ENCODE measurements at regions not wholly inside any gene's neighbourhood (a gene's known extent, or its start where the extent isn't known, plus 50 kb on each side); places are given as distances from the start of the nearest gene placed in this dataset.

DNA sequence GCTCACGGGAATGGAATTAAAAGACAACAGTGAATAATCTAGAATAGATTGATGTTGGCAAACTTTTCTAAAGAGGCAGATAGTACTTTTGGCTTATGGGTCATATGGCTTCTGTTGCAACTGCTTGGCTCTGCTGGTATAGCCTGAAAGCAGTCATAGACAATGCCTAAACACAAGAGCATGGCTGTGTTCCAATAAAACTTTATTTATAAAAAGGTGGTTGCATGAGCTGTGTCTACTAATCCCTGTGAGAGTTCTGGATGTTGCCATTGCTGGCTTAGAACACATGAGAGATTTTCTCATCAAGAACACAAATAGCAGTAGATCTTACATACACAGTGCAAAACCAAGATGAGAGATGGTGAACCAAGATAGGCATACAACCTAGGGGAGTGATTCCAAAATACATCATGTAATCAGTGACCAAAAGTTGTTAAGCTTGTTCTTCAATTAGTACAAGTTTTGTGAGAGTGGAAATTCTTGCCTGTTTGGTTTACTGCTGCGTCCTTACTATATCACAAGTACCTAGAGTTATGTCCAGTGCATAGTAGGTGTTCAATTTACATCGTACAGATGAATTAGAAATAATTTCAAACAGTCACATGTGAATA, 380.0 kb downstream of the METTL4 start:
- CTCF ChIA-PET: no interaction called here
- POLR2A ChIA-PET: no interaction called here
- WGBS (ENCODE audit: insufficient coverage): 100% methylated on average over 1 of the region's 3 CpGs

GRCh38 chr18:2192562-2192961, 378.7 kb downstream of the METTL4 start:
- WGBS (ENCODE audit: insufficient coverage): no CpG with 5 or more reads among the region's 4 CpGs
- ChIA-PET CTCF (no interaction called here), POLR2A (no interaction called here)
- no peaks in the 10 kb centered on the region for H3K27me3 ChIP-seq (replicated peaks in 2 of 5; ENCODE audit: control insufficient read depth in 4 of 5, insufficient read depth in 5 of 5, low read length in 4 of 5)
- H3K4me3 ChIP-seq (ENCODE audit: control insufficient read depth in 1 of 7, extremely low read depth in 1 of 7, insufficient read depth in 4 of 7, low read depth in 2 of 7, low read length in 6 of 7): no peak overlapping the region
- H3K36me3 ChIP-seq (ENCODE audit: control insufficient read depth in 4 of 4, insufficient read depth in 4 of 4, low read length in 3 of 4): no peaks in the 10 kb centered on the region
- no peak for DNase-seq
- peaks cover 0 to 3% (median 0%) of the 10 kb centered on the region in 5 experiments for H3K9me3 ChIP-seq (ENCODE audit: control extremely low read depth in 1 of 5, control insufficient read depth in 4 of 5, insufficient read depth in 2 of 5, low read depth in 1 of 5, low read length in 4 of 5)
- H3K4me1 ChIP-seq (ENCODE audit: control extremely low read depth in 1 of 4, control insufficient read depth in 4 of 4, insufficient read depth in 4 of 4, low read length in 3 of 4): no peaks in the 10 kb centered on the region
- H3K27ac ChIP-seq (ENCODE audit: insufficient read depth in 1 of 2, low read depth in 1 of 2, low read length in 2 of 2, poor library complexity in 1 of 2, severe bottlenecking in 2 of 2): no peak overlapping the region

More for the DNA sequence above, 380.0 kb downstream of the METTL4 start:
- Histone ChIP-seq H3K4me3 (ENCODE audit: control insufficient read depth in 1 of 7, extremely low read depth in 1 of 7, insufficient read depth in 4 of 7, low read depth in 2 of 7, low read length in 6 of 7) (no peak overlapping the region), H3K27ac (ENCODE audit: insufficient read depth in 1 of 2, low read depth in 1 of 2, low read length in 2 of 2, poor library complexity in 1 of 2, severe bottlenecking in 2 of 2) (no peak overlapping the region), H3K4me1 (ENCODE audit: control extremely low read depth in 1 of 4, control insufficient read depth in 4 of 4, insufficient read depth in 4 of 4, low read length in 3 of 4) (no peaks in the 10 kb centered on the region), H3K9me3 (ENCODE audit: control extremely low read depth in 1 of 5, control insufficient read depth in 4 of 5, insufficient read depth in 2 of 5, low read depth in 1 of 5, low read length in 4 of 5) (peaks cover 0 to 3% (median 0%) of the 10 kb centered on the region in 5 experiments), H3K36me3 (ENCODE audit: control insufficient read depth in 4 of 4, insufficient read depth in 4 of 4, low read length in 3 of 4) (no peaks in the 10 kb centered on the region), H3K27me3 (replicated peaks in 2 of 5; ENCODE audit: control insufficient read depth in 4 of 5, insufficient read depth in 5 of 5, low read length in 4 of 5) (no peaks in the 10 kb centered on the region)
- no peak for DNase-seq

DNA sequence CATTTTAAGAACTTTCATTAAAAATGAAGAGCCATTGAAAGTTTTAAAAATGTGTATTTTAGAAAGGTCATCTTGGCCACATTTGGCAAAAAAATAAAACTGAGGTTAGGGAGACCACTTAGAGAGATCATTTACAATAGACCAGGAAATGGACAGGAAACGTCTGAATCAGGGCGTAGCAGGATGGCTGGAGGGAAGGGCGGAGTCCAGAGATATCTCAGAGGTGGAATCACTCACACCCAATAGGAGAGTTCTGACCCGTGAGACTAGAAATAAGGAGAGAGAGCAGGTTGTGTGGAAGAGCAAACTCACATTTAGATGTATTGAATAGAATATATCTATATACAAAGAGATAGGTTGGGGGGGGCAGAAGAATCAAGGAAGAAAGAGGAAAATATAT, 373.4 kb downstream of the METTL4 start:
- WGBS (ENCODE audit: insufficient coverage): 50% methylated on average over 2 of the region's 4 CpGs
- H3K27ac ChIP-seq (ENCODE audit: insufficient read depth in 1 of 2, low read depth in 1 of 2, low read length in 2 of 2, poor library complexity in 1 of 2, severe bottlenecking in 2 of 2): no peak overlapping the region
- H3K4me3 ChIP-seq (ENCODE audit: control insufficient read depth in 1 of 7, extremely low read depth in 1 of 7, insufficient read depth in 4 of 7, low read depth in 2 of 7, low read length in 6 of 7): no peak overlapping the region
- no peaks in the 10 kb centered on the region for H3K4me1 ChIP-seq (ENCODE audit: control extremely low read depth in 1 of 4, control insufficient read depth in 4 of 4, insufficient read depth in 4 of 4, low read length in 3 of 4)
- H3K27me3 ChIP-seq (replicated peaks in 2 of 5; ENCODE audit: control insufficient read depth in 4 of 5, insufficient read depth in 5 of 5, low read length in 4 of 5): no peaks in the 10 kb centered on the region
- H3K9me3 ChIP-seq (ENCODE audit: control extremely low read depth in 1 of 5, control insufficient read depth in 4 of 5, insufficient read depth in 2 of 5, low read depth in 1 of 5, low read length in 4 of 5): peaks cover 0 to 3% (median 0%) of the 10 kb centered on the region in 5 experiments
- ChIA-PET CTCF (no interaction called here), POLR2A (no interaction called here)
- DNase-seq: no peak
- no peaks in the 10 kb centered on the region for H3K36me3 ChIP-seq (ENCODE audit: control insufficient read depth in 4 of 4, insufficient read depth in 4 of 4, low read length in 3 of 4)

DNA sequence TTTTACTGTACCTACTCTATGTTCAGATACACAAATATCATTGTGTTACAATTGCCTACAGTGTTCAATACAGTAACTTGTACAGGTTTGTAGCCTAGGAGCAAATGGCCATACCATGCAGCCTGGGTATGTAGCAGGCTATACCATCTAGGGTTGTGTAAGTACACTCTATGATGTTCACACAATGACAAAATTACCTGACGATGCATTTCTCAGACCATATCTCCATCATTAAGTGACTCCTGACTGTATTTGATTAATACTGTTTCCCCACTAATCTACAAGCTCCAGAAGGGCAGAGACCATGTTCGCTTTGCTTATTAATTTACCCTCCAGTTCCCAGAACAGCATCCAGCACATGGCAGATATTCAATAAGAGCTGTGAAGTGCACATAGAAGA, 372.2 kb downstream of the METTL4 start:
- WGBS (ENCODE audit: insufficient coverage): no CpG with 5 or more reads among the region's 2 CpGs
- H3K27ac ChIP-seq (ENCODE audit: insufficient read depth in 1 of 2, low read depth in 1 of 2, low read length in 2 of 2, poor library complexity in 1 of 2, severe bottlenecking in 2 of 2): no peak overlapping the region
- POLR2A ChIA-PET: no interaction called here
- H3K36me3 ChIP-seq (ENCODE audit: control insufficient read depth in 4 of 4, insufficient read depth in 4 of 4, low read length in 3 of 4): no peaks in the 10 kb centered on the region
- H3K4me1 ChIP-seq (ENCODE audit: control extremely low read depth in 1 of 4, control insufficient read depth in 4 of 4, insufficient read depth in 4 of 4, low read length in 3 of 4): no peaks in the 10 kb centered on the region
- CTCF ChIA-PET: no interaction called here
- H3K9me3 ChIP-seq (ENCODE audit: control extremely low read depth in 1 of 5, control insufficient read depth in 4 of 5, insufficient read depth in 2 of 5, low read depth in 1 of 5, low read length in 4 of 5): no peaks in the 10 kb centered on the region
- H3K27me3 ChIP-seq (replicated peaks in 2 of 5; ENCODE audit: control insufficient read depth in 4 of 5, insufficient read depth in 5 of 5, low read length in 4 of 5): no peaks in the 10 kb centered on the region
- DNase-seq: no peak
- H3K4me3 ChIP-seq (ENCODE audit: control insufficient read depth in 1 of 7, extremely low read depth in 1 of 7, insufficient read depth in 4 of 7, low read depth in 2 of 7, low read length in 6 of 7): no peak overlapping the region

GRCh38 chr18:2201036-2201600, 370.2 kb downstream of the METTL4 start:
- H3K9me3 ChIP-seq (ENCODE audit: control extremely low read depth in 1 of 5, control insufficient read depth in 4 of 5, insufficient read depth in 2 of 5, low read depth in 1 of 5, low read length in 4 of 5): no peaks in the 10 kb centered on the region

GRCh38 chr18:2204736-2205135, 366.6 kb downstream of the METTL4 start:
- POLR2A ChIA-PET: no interaction called here
- DNase-seq: no peak
- 100% methylated on average over 1 of the region's 2 CpGs for WGBS (ENCODE audit: insufficient coverage)

More at GRCh38 chr18:2201036-2201600, 370.2 kb downstream of the METTL4 start:
- H3K4me1 ChIP-seq (ENCODE audit: control extremely low read depth in 1 of 4, control insufficient read depth in 4 of 4, insufficient read depth in 4 of 4, low read length in 3 of 4): no peaks in the 10 kb centered on the region
- CTCF ChIA-PET: no interaction called here
- no peak for DNase-seq
- no CpG with 5 or more reads among the region's 2 CpGs for WGBS (ENCODE audit: insufficient coverage)
- no peak overlapping the region for H3K27ac ChIP-seq (ENCODE audit: insufficient read depth in 1 of 2, low read depth in 1 of 2, low read length in 2 of 2, poor library complexity in 1 of 2, severe bottlenecking in 2 of 2)
- no peaks in the 10 kb centered on the region for H3K36me3 ChIP-seq (ENCODE audit: control insufficient read depth in 4 of 4, insufficient read depth in 4 of 4, low read length in 3 of 4)
- POLR2A ChIA-PET: no interaction called here
- no peaks in the 10 kb centered on the region for H3K27me3 ChIP-seq (replicated peaks in 2 of 5; ENCODE audit: control insufficient read depth in 4 of 5, insufficient read depth in 5 of 5, low read length in 4 of 5)
- no peak overlapping the region for H3K4me3 ChIP-seq (ENCODE audit: control insufficient read depth in 1 of 7, extremely low read depth in 1 of 7, insufficient read depth in 4 of 7, low read depth in 2 of 7, low read length in 6 of 7)

DNA sequence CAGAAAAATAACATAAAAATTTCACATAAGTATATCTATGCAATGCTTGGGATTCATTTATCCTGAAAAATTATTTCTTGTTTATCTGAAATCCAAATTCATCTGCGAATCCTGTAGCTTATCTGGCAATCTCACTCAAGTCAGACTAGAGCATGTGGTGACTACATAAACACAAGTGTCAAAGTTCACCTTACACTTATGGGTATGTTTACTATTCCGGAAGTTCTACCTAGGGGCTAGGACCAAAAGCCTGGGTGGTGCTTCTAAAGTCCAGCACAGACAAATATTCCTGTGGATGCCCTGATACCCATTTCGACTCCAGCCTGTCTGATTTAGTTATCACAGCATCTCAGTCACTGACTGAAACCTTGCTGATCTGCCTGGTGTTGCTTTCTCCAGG, 364.0 kb downstream of the METTL4 start:
- POLR2A ChIA-PET: no interaction called here
- Histone ChIP-seq H3K4me3 (ENCODE audit: control insufficient read depth in 1 of 7, extremely low read depth in 1 of 7, insufficient read depth in 4 of 7, low read depth in 2 of 7, low read length in 6 of 7) (no peak overlapping the region), H3K36me3 (ENCODE audit: control insufficient read depth in 4 of 4, insufficient read depth in 4 of 4, low read length in 3 of 4) (no peaks in the 10 kb centered on the region), H3K27me3 (replicated peaks in 2 of 5; ENCODE audit: control insufficient read depth in 4 of 5, insufficient read depth in 5 of 5, low read length in 4 of 5) (no peaks in the 10 kb centered on the region), H3K9me3 (ENCODE audit: control extremely low read depth in 1 of 5, control insufficient read depth in 4 of 5, insufficient read depth in 2 of 5, low read depth in 1 of 5, low read length in 4 of 5) (no peaks in the 10 kb centered on the region), H3K27ac (ENCODE audit: insufficient read depth in 1 of 2, low read depth in 1 of 2, low read length in 2 of 2, poor library complexity in 1 of 2, severe bottlenecking in 2 of 2) (no peak overlapping the region), H3K4me1 (ENCODE audit: control extremely low read depth in 1 of 4, control insufficient read depth in 4 of 4, insufficient read depth in 4 of 4, low read length in 3 of 4) (no peaks in the 10 kb centered on the region)
- DNase-seq: no peak
- WGBS (ENCODE audit: insufficient coverage): 100% methylated on average over 3 of the region's 3 CpGs
- CTCF ChIA-PET: no interaction called here

More at GRCh38 chr18:2204736-2205135, 366.6 kb downstream of the METTL4 start:
- Histone ChIP-seq H3K27ac (ENCODE audit: insufficient read depth in 1 of 2, low read depth in 1 of 2, low read length in 2 of 2, poor library complexity in 1 of 2, severe bottlenecking in 2 of 2) (no peak overlapping the region), H3K4me1 (ENCODE audit: control extremely low read depth in 1 of 4, control insufficient read depth in 4 of 4, insufficient read depth in 4 of 4, low read length in 3 of 4) (no peaks in the 10 kb centered on the region), H3K4me3 (ENCODE audit: control insufficient read depth in 1 of 7, extremely low read depth in 1 of 7, insufficient read depth in 4 of 7, low read depth in 2 of 7, low read length in 6 of 7) (no peak overlapping the region), H3K9me3 (ENCODE audit: control extremely low read depth in 1 of 5, control insufficient read depth in 4 of 5, insufficient read depth in 2 of 5, low read depth in 1 of 5, low read length in 4 of 5) (no peaks in the 10 kb centered on the region), H3K36me3 (ENCODE audit: control insufficient read depth in 4 of 4, insufficient read depth in 4 of 4, low read length in 3 of 4) (no peaks in the 10 kb centered on the region), H3K27me3 (replicated peaks in 2 of 5; ENCODE audit: control insufficient read depth in 4 of 5, insufficient read depth in 5 of 5, low read length in 4 of 5) (no peaks in the 10 kb centered on the region)
- CTCF ChIA-PET: no interaction called here
